GM18867 (cell line): ENCODE measurements at regions not wholly inside any gene's neighbourhood (a gene's known extent, or its start where the extent isn't known, plus 50 kb on each side); places are given as distances from the start of the nearest gene placed in this dataset.

Source experiments
- ATAC-seq: cut with Tn5 transposase; IDR thresholded peaks from one replicate; pipeline ENCODE4 v1.9.1; 2021; ENCODE audit warnings: mild to moderate bottlenecking, moderate library complexity; ENCODE audit not compliant: unreplicated experiment

GRCh38 chr12:65758401-65758800 lies 65.9 kb upstream of the HMGA2 start:
- ATAC-seq: no peak

- no peak for ATAC-seq
Observed at GRCh38 chr12:65759735-65760134, 64.5 kb upstream of the HMGA2 start.

DNA sequence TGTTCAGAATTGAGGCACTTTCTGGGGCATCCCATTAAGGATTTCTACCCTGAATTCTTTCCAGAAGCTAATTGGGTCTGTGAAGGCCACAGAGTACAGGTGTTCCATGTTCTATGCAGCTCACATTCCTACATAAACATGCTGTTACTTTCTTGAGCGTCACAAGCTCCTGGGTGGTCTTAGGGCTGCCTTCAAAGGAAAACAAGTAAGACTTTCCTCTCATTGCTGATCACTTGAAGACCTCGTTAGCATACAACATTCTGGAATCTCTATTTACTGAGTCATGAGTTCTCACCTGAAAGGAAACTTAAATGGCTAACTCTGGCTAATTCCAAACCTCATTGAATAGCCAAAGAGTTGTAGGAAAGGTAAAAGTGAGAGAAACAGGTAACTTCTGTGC lies 63.0 kb upstream of the HMGA2 start:
- ATAC-seq: no peak

GRCh38 chr12:65764325-65764724 lies 60.0 kb upstream of the HMGA2 start:
- ATAC-seq: no peak

- no peak for ATAC-seq
Observed at GRCh38 chr12:65765436-65765813, 58.9 kb upstream of the HMGA2 start.

GRCh38 chr12:65769880-65770279 lies 54.4 kb upstream of the HMGA2 start:
- ATAC-seq: no peak
